GM12891 (cell line): ENCODE measurements at regions not wholly inside any gene's neighbourhood (a gene's known extent, or its start where the extent isn't known, plus 50 kb on each side); places are given as distances from the start of the nearest gene placed in this dataset.

Experiments used
- POLR2A ChIP-seq: IDR thresholded peaks from 2 replicates; pipeline ENCODE4 v1.6.1; 2011; ENCODE audit warnings: low read depth, low read length, control low read depth
- TAF1 ChIP-seq: IDR thresholded peaks from 2 replicates; pipeline ENCODE4 v1.6.1; 2011; ENCODE audit warnings: low read depth, low read length, control low read depth

DNA sequence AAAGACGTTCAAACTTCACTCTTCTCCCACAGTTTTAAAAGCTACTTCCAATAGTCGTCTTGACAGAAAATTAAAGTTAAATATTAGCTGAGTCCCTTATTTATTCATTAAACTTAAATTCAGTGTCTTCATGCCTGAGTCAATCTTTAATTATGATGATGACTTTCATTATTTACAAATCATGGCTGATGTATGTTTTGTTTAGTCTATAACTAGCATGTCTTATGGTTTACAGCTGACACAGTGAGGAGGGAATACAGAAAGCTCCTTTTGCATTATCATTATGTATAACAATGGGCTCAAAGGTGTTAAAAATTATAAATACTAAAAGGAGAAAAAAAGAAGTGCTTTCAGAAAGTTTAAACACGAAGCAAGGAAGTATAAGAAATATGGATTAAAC is 1333.1 kb downstream of the CDH8 start:
- TF ChIP-seq TAF1 (no peak), POLR2A (no peak)
